22Rv1 (cell line): ENCODE measurements at regions not wholly inside any gene's neighbourhood (a gene's known extent, or its start where the extent isn't known, plus 50 kb on each side); places are given as distances from the start of the nearest gene placed in this dataset.

Source experiments
- ZFX ChIP-seq: fragments of 450-650 bp; IDR thresholded peaks from 2 replicates; pipeline ENCODE4 v1.6.1; 2017; ENCODE audit warnings: antibody characterized with exemption, borderline replicate concordance
- TF ChIP-seq, protein P1 (sequence below): fragments of 450-650 bp; IDR thresholded peaks from 2 replicates; pipeline ENCODE4 v1.5.1; 2017; ENCODE audit warnings: mild to moderate bottlenecking

GRCh38 chr17:69834494-69834893 is 240.5 kb upstream of the KCNJ16 start:
- TF ChIP-seq, protein P1, sequence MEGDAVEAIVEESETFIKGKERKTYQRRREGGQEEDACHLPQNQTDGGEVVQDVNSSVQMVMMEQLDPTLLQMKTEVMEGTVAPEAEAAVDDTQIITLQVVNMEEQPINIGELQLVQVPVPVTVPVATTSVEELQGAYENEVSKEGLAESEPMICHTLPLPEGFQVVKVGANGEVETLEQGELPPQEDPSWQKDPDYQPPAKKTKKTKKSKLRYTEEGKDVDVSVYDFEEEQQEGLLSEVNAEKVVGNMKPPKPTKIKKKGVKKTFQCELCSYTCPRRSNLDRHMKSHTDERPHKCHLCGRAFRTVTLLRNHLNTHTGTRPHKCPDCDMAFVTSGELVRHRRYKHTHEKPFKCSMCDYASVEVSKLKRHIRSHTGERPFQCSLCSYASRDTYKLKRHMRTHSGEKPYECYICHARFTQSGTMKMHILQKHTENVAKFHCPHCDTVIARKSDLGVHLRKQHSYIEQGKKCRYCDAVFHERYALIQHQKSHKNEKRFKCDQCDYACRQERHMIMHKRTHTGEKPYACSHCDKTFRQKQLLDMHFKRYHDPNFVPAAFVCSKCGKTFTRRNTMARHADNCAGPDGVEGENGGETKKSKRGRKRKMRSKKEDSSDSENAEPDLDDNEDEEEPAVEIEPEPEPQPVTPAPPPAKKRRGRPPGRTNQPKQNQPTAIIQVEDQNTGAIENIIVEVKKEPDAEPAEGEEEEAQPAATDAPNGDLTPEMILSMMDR = no peak
- no peak for TF ChIP-seq ZFX
